Panc1 (cell line): ENCODE measurements at regions not wholly inside any gene's neighbourhood (a gene's known extent, or its start where the extent isn't known, plus 50 kb on each side); places are given as distances from the start of the nearest gene placed in this dataset.

Source experiments
- ATAC-seq: fragments of 200-7000 bp; cut with Tn5 transposase; 2 replicates; pipeline ENCODE4 v1.9.1; 2020; ENCODE audit warnings: mild to moderate bottlenecking, moderate library complexity
- BruUV-seq: library from RNA; stranded (reverse); fragments of 400-500 nt; replicated peaks from 2 replicates; lab custom pipeline; 2021; lab: Mats Ljungman, UMichigan
- CTCF ChIA-PET: fragments of 300-600 bp; sonication (Branson Sonifier 250); formaldehyde crosslinking; loops from one replicate; lab custom pipeline; 2022; ENCODE audit warnings: antibody characterized with exemption; lab: Charles Lee
- POLR2A ChIA-PET: fragments of 300-600 bp; sonication (Branson Sonifier 250); formaldehyde crosslinking; loops from one replicate; lab custom pipeline; 2022; ENCODE audit warnings: antibody characterized with exemption; lab: Charles Lee
- DNase-seq: peaks from one replicate; pipeline ENCODE4 v3.0.0-alpha.2; 2010; ENCODE audit warnings: low read depth, low spot score
- H3K27ac ChIP-seq: 2 replicates; pipeline ENCODE4 v1.5.1; 2011; ENCODE audit warnings: mild to moderate bottlenecking, low read length, inconsistent platforms
- H3K27me3 ChIP-seq: fragments of 200-500 bp; sonication (Bioruptor generic); 2 replicates; pipeline ENCODE4 v1.6.0; 2014; ENCODE audit warnings: low read length, inconsistent platforms; ENCODE audit not compliant: control insufficient read depth, insufficient read depth
- H3K36me3 ChIP-seq: fragments of 200-500 bp; sonication (Bioruptor generic); 2 replicates; pipeline ENCODE4 v1.5.1; 2014; ENCODE audit warnings: inconsistent platforms, mild to moderate bottlenecking, low read length, moderate library complexity; ENCODE audit not compliant: control insufficient read depth, insufficient read depth
- H3K4me1 ChIP-seq: 2 replicates; pipeline ENCODE4 v1.5.1; 2011; ENCODE audit warnings: inconsistent platforms, mild to moderate bottlenecking, low read length, moderate library complexity; ENCODE audit not compliant: control insufficient read depth, insufficient read depth
- H3K4me3 ChIP-seq, 2 experiments: 2 replicates each; pipeline ENCODE4 v1.5.1; 2011 to 2012; ENCODE audit warnings: low read depth in 2 of 2, low read length in 2 of 2, mild to moderate bottlenecking in 2 of 2, inconsistent platforms in 1 of 2, moderate library complexity in 1 of 2
- H3K9me3 ChIP-seq: fragments of 200-500 bp; sonication (Bioruptor generic); 2 replicates; pipeline ENCODE4 v1.5.1; 2014; ENCODE audit warnings: low read depth, mild to moderate bottlenecking, inconsistent platforms, low read length, moderate library complexity; ENCODE audit not compliant: control insufficient read depth, insufficient read depth
- POLR2AphosphoS5 ChIP-seq: IDR thresholded peaks from 2 replicates; pipeline ENCODE4 v1.6.1; 2012; ENCODE audit warnings: mild to moderate bottlenecking, low read depth, low read length, moderate library complexity
- SIN3A ChIP-seq: IDR thresholded peaks from 2 replicates; pipeline ENCODE4 v1.6.1; 2012; ENCODE audit warnings: low read depth, mild to moderate bottlenecking, low read length, moderate library complexity, borderline replicate concordance; ENCODE audit not compliant: insufficient read depth
- TCF7L2 ChIP-seq: IDR thresholded peaks from 2 replicates; pipeline ENCODE4 v1.6.1; 2011; ENCODE audit warnings: mild to moderate bottlenecking, low read depth, low read length, inconsistent platforms
- in situ Hi-C: cut with HindIII; loops from 2 replicates; pipeline ENCODE4 v1.10.0; 2016; ENCODE audit warnings: low sequenced_read_pairs, low pct_unique_long_range_greater_than_20kb
- intact Hi-C: fragments of 100-400 bp; cut with micrococcal nuclease; formaldehyde crosslinking; loops from one replicate; pipeline ENCODE4 v1.10.0; 2022; ENCODE audit not compliant: unreplicated experiment
- TF ChIP-seq, protein P1 (sequence below), 2 experiments: IDR thresholded peaks; 2 replicates each; pipeline ENCODE4 v1.6.1; 2011 to 2012; ENCODE audit warnings: low read depth in 2 of 2, control low read depth in 1 of 2, low read length in 1 of 2, mild to moderate bottlenecking in 1 of 2, moderate library complexity in 1 of 2; ENCODE audit not compliant: insufficient read depth in 1 of 2
- TF ChIP-seq, protein P2 (sequence below): fragments of 450-650 bp; IDR thresholded peaks from 2 replicates; pipeline ENCODE4 v1.5.1; 2017; ENCODE audit warnings: mild to moderate bottlenecking

DNA sequence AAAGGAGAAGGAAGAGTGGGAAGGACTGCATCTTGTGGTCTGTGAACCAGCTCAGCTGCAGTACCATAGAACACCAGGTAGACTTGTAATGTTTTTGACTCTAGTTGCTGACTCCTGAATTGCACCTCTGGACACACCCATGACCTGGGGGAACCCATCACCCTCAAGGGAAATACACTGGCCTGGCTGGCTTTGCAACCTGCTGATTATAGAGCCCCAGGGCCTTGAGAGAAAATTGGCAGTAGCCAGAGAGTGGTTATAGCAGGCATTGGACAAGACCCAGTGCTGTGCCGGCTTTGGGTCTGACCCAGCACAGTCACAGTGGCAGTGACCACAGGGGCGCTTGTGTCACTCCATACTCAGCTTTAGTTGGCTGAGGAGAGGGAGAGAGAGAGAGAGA, 902.3 kb downstream of the GRID1 start:
- no peaks in the 10 kb centered on the region for H3K4me1 ChIP-seq
- H3K9me3 ChIP-seq: no peaks in the 10 kb centered on the region
- CTCF ChIA-PET: no interaction called here
- BruUV-seq: no TSS peak
- no peaks in the 10 kb centered on the region for H3K27me3 ChIP-seq
- no peak overlapping the region for H3K27ac ChIP-seq
- H3K36me3 ChIP-seq: no peaks in the 10 kb centered on the region
- TF ChIP-seq TCF7L2: no peak
- TF ChIP-seq SIN3A: no peak
- TF ChIP-seq, protein P1, sequence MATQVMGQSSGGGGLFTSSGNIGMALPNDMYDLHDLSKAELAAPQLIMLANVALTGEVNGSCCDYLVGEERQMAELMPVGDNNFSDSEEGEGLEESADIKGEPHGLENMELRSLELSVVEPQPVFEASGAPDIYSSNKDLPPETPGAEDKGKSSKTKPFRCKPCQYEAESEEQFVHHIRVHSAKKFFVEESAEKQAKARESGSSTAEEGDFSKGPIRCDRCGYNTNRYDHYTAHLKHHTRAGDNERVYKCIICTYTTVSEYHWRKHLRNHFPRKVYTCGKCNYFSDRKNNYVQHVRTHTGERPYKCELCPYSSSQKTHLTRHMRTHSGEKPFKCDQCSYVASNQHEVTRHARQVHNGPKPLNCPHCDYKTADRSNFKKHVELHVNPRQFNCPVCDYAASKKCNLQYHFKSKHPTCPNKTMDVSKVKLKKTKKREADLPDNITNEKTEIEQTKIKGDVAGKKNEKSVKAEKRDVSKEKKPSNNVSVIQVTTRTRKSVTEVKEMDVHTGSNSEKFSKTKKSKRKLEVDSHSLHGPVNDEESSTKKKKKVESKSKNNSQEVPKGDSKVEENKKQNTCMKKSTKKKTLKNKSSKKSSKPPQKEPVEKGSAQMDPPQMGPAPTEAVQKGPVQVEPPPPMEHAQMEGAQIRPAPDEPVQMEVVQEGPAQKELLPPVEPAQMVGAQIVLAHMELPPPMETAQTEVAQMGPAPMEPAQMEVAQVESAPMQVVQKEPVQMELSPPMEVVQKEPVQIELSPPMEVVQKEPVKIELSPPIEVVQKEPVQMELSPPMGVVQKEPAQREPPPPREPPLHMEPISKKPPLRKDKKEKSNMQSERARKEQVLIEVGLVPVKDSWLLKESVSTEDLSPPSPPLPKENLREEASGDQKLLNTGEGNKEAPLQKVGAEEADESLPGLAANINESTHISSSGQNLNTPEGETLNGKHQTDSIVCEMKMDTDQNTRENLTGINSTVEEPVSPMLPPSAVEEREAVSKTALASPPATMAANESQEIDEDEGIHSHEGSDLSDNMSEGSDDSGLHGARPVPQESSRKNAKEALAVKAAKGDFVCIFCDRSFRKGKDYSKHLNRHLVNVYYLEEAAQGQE (IDR thresholded peaks at IDR 0.05; ENCODE audit: insufficient read depth in 1 of 2, low read depth in 2 of 2, low read length in 1 of 2): no peak
- TF ChIP-seq, protein P2, sequence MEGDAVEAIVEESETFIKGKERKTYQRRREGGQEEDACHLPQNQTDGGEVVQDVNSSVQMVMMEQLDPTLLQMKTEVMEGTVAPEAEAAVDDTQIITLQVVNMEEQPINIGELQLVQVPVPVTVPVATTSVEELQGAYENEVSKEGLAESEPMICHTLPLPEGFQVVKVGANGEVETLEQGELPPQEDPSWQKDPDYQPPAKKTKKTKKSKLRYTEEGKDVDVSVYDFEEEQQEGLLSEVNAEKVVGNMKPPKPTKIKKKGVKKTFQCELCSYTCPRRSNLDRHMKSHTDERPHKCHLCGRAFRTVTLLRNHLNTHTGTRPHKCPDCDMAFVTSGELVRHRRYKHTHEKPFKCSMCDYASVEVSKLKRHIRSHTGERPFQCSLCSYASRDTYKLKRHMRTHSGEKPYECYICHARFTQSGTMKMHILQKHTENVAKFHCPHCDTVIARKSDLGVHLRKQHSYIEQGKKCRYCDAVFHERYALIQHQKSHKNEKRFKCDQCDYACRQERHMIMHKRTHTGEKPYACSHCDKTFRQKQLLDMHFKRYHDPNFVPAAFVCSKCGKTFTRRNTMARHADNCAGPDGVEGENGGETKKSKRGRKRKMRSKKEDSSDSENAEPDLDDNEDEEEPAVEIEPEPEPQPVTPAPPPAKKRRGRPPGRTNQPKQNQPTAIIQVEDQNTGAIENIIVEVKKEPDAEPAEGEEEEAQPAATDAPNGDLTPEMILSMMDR: no peak
- TF ChIP-seq POLR2AphosphoS5: no peak
- POLR2A ChIA-PET: no interaction called here
- in situ Hi-C loops (no loop called here), intact Hi-C loops (no loop called here)
- no peak overlapping the region for H3K4me3 ChIP-seq
- DNase-seq (no peak), ATAC-seq (no peak)

DNA sequence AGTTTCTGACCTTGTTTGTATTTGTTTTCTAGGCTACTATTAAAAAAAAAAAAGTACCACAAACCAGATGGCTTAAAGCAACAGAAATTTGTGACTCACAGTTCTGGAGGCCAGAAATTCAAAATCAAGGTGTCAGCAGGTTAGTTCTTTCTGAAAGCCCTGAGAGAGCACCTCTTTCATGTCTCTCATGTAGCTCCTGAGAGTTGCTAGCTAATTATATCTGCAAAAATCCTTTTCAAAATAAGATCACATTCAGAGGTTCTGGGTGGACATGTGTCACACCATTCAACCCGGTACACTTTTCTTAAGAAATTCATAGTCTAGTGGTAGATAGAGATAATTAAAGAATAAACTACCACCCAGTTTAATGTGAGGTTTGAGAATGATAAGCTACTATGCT, 888.6 kb downstream of the GRID1 start:
- Histone ChIP-seq H3K4me1 (no peaks in the 10 kb centered on the region), H3K4me3 (no peak overlapping the region), H3K27me3 (no peaks in the 10 kb centered on the region), H3K36me3 (no peaks in the 10 kb centered on the region), H3K27ac (no peak overlapping the region), H3K9me3 (0 out of 2 replicates have a peak, but pooled peaks cover 3% of the 10 kb centered on the region)
- in situ Hi-C loops: no loop called here
- DNase-seq (no peak), ATAC-seq (no peak)
- ChIA-PET CTCF (no interaction called here), POLR2A (no interaction called here)
- no TSS peak for BruUV-seq
- intact Hi-C loops: no loop called here
- no peak for TF ChIP-seq SIN3A
- TF ChIP-seq, protein P2: no peak
- TF ChIP-seq, protein P1 (IDR thresholded peaks at IDR 0.05; ENCODE audit: insufficient read depth in 1 of 2, low read depth in 2 of 2, low read length in 1 of 2): no peak
- no peak for TF ChIP-seq TCF7L2
- TF ChIP-seq POLR2AphosphoS5: no peak
